Endothelial cell of umbilical vein (primary cell): ENCODE measurements at regions not wholly inside any gene's neighbourhood (a gene's known extent, or its start where the extent isn't known, plus 50 kb on each side); places are given as distances from the start of the nearest gene placed in this dataset.

Source experiments
- BruUV-seq: library from RNA; stranded (reverse); fragments of 400-500 nt; replicated peaks from 2 replicates; lab custom pipeline; 2021; lab: Mats Ljungman, UMichigan
- CTCF ChIA-PET: fragments of 300-600, 350-600 bp; sonication (Branson Sonifier 250); formaldehyde crosslinking; loops from one replicate; lab custom pipeline; 2021; ENCODE audit warnings: antibody characterized with exemption, inconsistent platforms; lab: Charles Lee
- POLR2A ChIA-PET: fragments of 300-600, 350-600 bp; sonication (Branson Sonifier 250); formaldehyde crosslinking; loops from one replicate; lab custom pipeline; 2021; ENCODE audit warnings: antibody characterized with exemption, inconsistent platforms; lab: Charles Lee
- DNase-seq: peaks from one replicate; pipeline ENCODE4 v3.0.0-alpha.2; 2011; ENCODE audit warnings: low read depth, low spot score
- FAIRE-seq: peaks from 2 replicates; lab custom pipeline; 2011; peaks lifted over from hg19 to GRCh38; lab: Jason Lieb, UNC
- H2AFZ ChIP-seq: 2 replicates; pipeline ENCODE4 v1.6.0; 2012; ENCODE audit warnings: low read depth, low read length, control low read depth, inconsistent platforms
- H3K27ac ChIP-seq: 2 replicates; pipeline ENCODE4 v1.5.1; 2011; ENCODE audit warnings: low read depth, mild to moderate bottlenecking, control low read depth, low read length, moderate library complexity; ENCODE audit not compliant: insufficient read depth
- H3K27me3 ChIP-seq, 2 experiments: 2 replicates each; pipeline versions ENCODE4 v1.6.0 to v1.6.1; 2011; ENCODE audit warnings: low read length in 2 of 2, mixed read lengths in 1 of 2; ENCODE audit not compliant: control insufficient read depth in 2 of 2, insufficient read depth in 2 of 2
- H3K36me3 ChIP-seq, 2 experiments: 2 replicates in 1 of 2; 3 replicates in 1 of 2; pipeline ENCODE4 v1.5.1; 2011; ENCODE audit warnings: low read length in 2 of 2, mild to moderate bottlenecking in 1 of 2, moderate library complexity in 1 of 2; ENCODE audit not compliant: control insufficient read depth in 2 of 2, insufficient read depth in 2 of 2; ENCODE audit errors: extremely low read depth in 1 of 2
- H3K4me1 ChIP-seq: 3 replicates; pipeline ENCODE4 v1.5.1; 2011; ENCODE audit warnings: mild to moderate bottlenecking, low read length; ENCODE audit not compliant: control insufficient read depth, insufficient read depth; ENCODE audit errors: extremely low read depth
- H3K4me2 ChIP-seq: 2 replicates; pipeline ENCODE4 v1.6.1; 2011; ENCODE audit warnings: low read length, control low read depth, mixed read lengths; ENCODE audit not compliant: insufficient read depth
- H3K4me3 ChIP-seq, 3 experiments: fragments of 200-600 bp in 1 of 3; sonication (generic), shearing (Covaris generic) in 1 of 3; replicated peaks in 1 of 3; 2 replicates each; pipeline ENCODE4 v1.5.1; 2011 to 2016; ENCODE audit warnings: control low read depth in 3 of 3, low read length in 3 of 3, mild to moderate bottlenecking in 2 of 3, inconsistent platforms in 1 of 3, low read depth in 1 of 3, moderate library complexity in 1 of 3; ENCODE audit not compliant: insufficient read depth in 1 of 3
- H3K79me2 ChIP-seq: 2 replicates; pipeline ENCODE4 v1.6.0; 2012; ENCODE audit warnings: low read length, inconsistent platforms; ENCODE audit not compliant: control insufficient read depth, insufficient read depth
- H3K9ac ChIP-seq: replicated peaks from 2 replicates; pipeline ENCODE3; 2011; ENCODE audit warnings: low read length, control low read depth; ENCODE audit not compliant: insufficient read depth; ENCODE audit errors: extremely low read depth
- H3K9me1 ChIP-seq: replicated peaks from 3 replicates; pipeline ENCODE4 v1.6.0; 2011; ENCODE audit warnings: mild to moderate bottlenecking, low read length; ENCODE audit not compliant: control insufficient read depth, insufficient read depth; ENCODE audit errors: extremely low read depth
- H3K9me3 ChIP-seq: replicated peaks from 2 replicates; pipeline ENCODE4 v1.5.1; 2012; ENCODE audit warnings: low read length, inconsistent platforms; ENCODE audit not compliant: control insufficient read depth, insufficient read depth
- H4K20me1 ChIP-seq: replicated peaks from 2 replicates; pipeline ENCODE3; 2011; ENCODE audit warnings: mild to moderate bottlenecking, low read length; ENCODE audit not compliant: control insufficient read depth, insufficient read depth; ENCODE audit errors: extremely low read depth
- EZH2 ChIP-seq: IDR thresholded peaks from 2 replicates; pipeline ENCODE4 v1.6.1; 2012; ENCODE audit warnings: borderline replicate concordance, low read depth, mild to moderate bottlenecking, moderate library complexity, low read length, inconsistent platforms; ENCODE audit not compliant: severe bottlenecking
- FOS ChIP-seq: IDR thresholded peaks from 2 replicates; pipeline ENCODE4 v1.6.1; 2011; ENCODE audit warnings: mild to moderate bottlenecking, low read length, moderate library complexity, borderline replicate concordance; ENCODE audit not compliant: insufficient read depth
- GATA2 ChIP-seq: IDR thresholded peaks from 2 replicates; pipeline ENCODE4 v1.7.0; 2011; ENCODE audit warnings: low read depth, mild to moderate bottlenecking, moderate library complexity, mixed read lengths, low read length; ENCODE audit not compliant: insufficient read length, insufficient read depth
- JUN ChIP-seq: IDR thresholded peaks from 2 replicates; pipeline ENCODE4 v1.6.1; 2011; ENCODE audit warnings: borderline replicate concordance, low read depth; ENCODE audit not compliant: insufficient read length, insufficient read depth
- MYC ChIP-seq: IDR thresholded peaks from one replicate; pipeline ENCODE4 v1.6.1; 2011; ENCODE audit warnings: mild to moderate bottlenecking, low read depth, low read length
- POLR2AphosphoS5 ChIP-seq: IDR thresholded peaks from 2 replicates; pipeline ENCODE4 v1.6.1; 2012; ENCODE audit warnings: low read depth, mild to moderate bottlenecking, control low read depth, low read length, moderate library complexity; ENCODE audit not compliant: insufficient read depth
- dilution Hi-C: fragments of 300-500 bp; cut with MboI; formaldehyde crosslinking; loops from one replicate; pipeline ENCODE4 v1.15.0; 2019; ENCODE audit warnings: low sequenced_read_pairs; ENCODE audit not compliant: extremely low pct_ligation_motif_present
- intact Hi-C: fragments of 100-400 bp; cut with micrococcal nuclease; formaldehyde crosslinking; loops from one replicate; pipeline ENCODE4 v1.10.0; 2022
- TF ChIP-seq, protein P1 (sequence below), 2 donors: IDR thresholded peaks; 1 replicate in 1 of 2; 2 replicates in 1 of 2; pipeline ENCODE4 v1.5.1; 2011; ENCODE audit warnings: low read length in 2 of 2, mild to moderate bottlenecking in 2 of 2, moderate library complexity in 2 of 2, control low read depth in 1 of 2, inconsistent platforms in 1 of 2, low read depth in 1 of 2; ENCODE audit not compliant: insufficient read depth in 1 of 2; ENCODE audit errors: extremely low read depth in 1 of 2
- TF ChIP-seq, protein P2 (sequence below): IDR thresholded peaks from 2 replicates; pipeline ENCODE4 v1.6.1; 2011; ENCODE audit not compliant: insufficient read depth, insufficient read length

DNA sequence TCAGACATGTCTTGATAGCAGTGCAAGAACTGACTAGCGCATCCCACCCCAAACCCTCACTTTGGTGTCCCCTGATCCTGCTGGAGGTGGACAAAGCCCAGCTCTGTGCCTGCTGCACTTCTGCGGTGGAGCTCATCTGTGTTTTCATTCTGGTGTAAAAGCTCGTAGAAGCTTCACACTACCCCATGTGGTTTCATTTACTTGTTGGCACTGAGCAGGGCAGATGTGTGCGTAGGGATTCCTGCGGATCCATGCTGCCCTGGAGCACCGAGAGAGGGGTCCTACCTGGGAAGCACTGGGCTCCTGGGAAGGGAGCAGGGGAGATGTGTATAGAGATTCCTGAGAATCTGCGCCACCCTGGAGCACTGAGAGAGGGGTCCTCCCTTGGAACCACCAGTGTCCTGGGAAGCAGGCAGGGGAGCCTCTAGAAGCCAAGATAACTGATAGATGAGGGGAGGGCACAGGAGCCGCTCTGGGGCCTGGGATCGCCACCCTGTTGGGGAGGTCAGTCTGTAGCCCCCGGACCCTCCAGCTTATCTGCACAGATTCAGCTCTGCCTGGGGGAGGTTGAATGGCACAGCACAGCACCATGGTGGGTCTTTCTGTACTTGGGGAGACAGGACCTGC lies 106.9 kb upstream of the OTOS start:
- H3K9me3 ChIP-seq, result no peaks in the 10 kb centered on the region
- no peaks in the 10 kb centered on the region for H3K79me2 ChIP-seq
- H3K36me3 ChIP-seq, result no peaks in the 10 kb centered on the region
- H4K20me1 ChIP-seq, result no peaks in the 10 kb centered on the region
- TF ChIP-seq POLR2AphosphoS5, result no peak
- TF ChIP-seq, protein P1, sequence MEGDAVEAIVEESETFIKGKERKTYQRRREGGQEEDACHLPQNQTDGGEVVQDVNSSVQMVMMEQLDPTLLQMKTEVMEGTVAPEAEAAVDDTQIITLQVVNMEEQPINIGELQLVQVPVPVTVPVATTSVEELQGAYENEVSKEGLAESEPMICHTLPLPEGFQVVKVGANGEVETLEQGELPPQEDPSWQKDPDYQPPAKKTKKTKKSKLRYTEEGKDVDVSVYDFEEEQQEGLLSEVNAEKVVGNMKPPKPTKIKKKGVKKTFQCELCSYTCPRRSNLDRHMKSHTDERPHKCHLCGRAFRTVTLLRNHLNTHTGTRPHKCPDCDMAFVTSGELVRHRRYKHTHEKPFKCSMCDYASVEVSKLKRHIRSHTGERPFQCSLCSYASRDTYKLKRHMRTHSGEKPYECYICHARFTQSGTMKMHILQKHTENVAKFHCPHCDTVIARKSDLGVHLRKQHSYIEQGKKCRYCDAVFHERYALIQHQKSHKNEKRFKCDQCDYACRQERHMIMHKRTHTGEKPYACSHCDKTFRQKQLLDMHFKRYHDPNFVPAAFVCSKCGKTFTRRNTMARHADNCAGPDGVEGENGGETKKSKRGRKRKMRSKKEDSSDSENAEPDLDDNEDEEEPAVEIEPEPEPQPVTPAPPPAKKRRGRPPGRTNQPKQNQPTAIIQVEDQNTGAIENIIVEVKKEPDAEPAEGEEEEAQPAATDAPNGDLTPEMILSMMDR (IDR thresholded peaks at IDR 0.05; ENCODE audit: extremely low read depth in 1 of 2, insufficient read depth in 1 of 2, low read depth in 1 of 2, low read length in 2 of 2), result no peak
- TF ChIP-seq MYC, result no peak
- TF ChIP-seq JUN, result no peak
- TF ChIP-seq, protein P2, sequence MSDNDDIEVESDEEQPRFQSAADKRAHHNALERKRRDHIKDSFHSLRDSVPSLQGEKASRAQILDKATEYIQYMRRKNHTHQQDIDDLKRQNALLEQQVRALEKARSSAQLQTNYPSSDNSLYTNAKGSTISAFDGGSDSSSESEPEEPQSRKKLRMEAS, result no peak
- TF ChIP-seq FOS, result no peak
- TF ChIP-seq GATA2, result no peak
- TF ChIP-seq EZH2, result no peak
- no peaks in the 10 kb centered on the region for H3K9me1 ChIP-seq
- H2AFZ ChIP-seq, result no peak overlapping the region
- CTCF ChIA-PET, result no interaction called here
- FAIRE-seq (no peak), DNase-seq (no peak)
- POLR2A ChIA-PET, result no interaction called here
- H3K9ac ChIP-seq, result no peak overlapping the region
- BruUV-seq, result no TSS peak
- H3K4me1 ChIP-seq, result no peaks in the 10 kb centered on the region
- intact Hi-C loops, result no loop called here
- H3K27me3 ChIP-seq, result no peaks in the 10 kb centered on the region
- no peak overlapping the region for H3K27ac ChIP-seq
- dilution Hi-C loops, result no loop called here
- no peak overlapping the region for H3K4me2 ChIP-seq
- H3K4me3 ChIP-seq, result no peak overlapping the region
